ENCODE measurements at regions not wholly inside any gene's neighbourhood (a gene's known extent, or its start where the extent isn't known, plus 50 kb on each side); places are given as distances from the start of the nearest gene placed in this dataset.
"Not testable (repeated sequence)": the region's sequence is repeated elsewhere in the genome, so short reads cannot be mapped to it uniquely, and the experiment has no call there.

DNA sequence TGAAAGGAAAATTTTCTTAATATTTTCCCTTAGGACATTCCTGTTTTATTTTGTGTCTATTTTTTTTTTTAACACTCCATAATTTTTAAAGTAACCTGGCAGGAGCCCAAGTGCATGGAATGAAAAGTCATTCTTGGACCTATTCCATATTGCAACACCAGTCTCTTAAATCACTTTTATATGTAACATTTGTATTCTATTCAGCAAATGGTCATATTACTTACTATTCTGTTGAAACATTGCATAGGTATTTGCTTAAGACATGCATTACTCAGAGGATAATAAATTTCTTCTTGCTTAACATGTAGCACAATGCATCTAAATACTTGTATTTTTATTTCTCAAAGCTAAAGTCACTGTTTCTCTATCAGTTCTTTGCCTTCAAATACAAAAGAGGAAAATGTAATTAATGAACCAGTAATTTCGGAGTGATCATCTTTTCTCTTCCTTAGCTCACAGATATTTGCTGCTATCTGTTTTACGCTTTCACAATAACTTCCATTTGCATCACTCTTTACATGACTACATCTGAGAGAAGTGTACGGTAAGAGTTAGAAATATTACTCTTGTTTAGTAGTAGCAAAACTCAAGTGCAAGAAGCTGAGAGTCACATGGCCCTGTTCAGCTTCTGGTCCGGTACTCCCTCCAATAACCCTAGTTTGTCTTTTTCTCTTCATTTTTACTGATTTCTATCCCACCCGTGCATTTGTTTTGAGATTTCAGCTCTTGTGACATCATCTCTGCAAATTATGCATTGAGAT is 394.8 kb downstream of the USP25 start:
- no peak for DNase-seq

DNA sequence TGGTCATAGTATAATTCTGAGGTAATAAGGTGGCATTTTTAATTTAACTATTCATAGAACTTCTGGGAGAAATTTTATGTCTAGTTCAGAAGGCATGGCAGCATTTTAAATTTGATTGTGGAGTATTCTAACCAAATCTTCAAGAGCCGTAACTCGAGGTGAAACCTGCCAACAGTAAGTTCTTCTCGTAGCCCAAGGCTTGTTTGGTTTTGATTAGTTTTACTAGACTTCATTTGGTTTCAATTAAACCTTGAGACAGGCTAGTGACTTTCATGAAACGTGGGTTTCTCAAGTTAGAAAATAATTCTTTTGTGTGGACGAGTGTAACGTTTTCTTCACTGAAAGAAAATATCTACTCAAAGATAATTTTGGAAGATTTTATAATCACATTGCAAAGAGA is 395.5 kb downstream of the USP25 start:
- no peak for DNase-seq

DNA sequence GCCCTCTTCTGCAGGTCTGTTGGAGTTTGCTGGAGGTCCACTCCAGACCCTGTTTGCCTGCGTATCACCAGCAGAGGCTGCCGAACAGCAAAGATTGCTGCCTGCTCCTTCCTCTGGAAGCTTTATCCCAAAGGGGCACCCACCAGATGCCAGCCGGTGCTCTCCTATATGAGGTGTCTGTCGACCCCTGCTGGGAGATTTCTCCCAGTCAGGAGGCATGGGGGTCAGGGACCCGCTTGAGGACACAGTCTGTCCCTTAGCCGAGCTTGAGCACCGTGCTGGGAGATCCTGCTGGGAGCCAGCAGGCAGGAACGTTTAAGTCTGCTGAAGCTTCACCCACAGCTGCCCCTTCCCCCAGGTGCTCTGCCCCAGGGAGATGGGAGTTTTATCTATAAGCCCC is 402.7 kb downstream of the USP25 start:
- not testable (repeated sequence) for DNase-seq

DNA sequence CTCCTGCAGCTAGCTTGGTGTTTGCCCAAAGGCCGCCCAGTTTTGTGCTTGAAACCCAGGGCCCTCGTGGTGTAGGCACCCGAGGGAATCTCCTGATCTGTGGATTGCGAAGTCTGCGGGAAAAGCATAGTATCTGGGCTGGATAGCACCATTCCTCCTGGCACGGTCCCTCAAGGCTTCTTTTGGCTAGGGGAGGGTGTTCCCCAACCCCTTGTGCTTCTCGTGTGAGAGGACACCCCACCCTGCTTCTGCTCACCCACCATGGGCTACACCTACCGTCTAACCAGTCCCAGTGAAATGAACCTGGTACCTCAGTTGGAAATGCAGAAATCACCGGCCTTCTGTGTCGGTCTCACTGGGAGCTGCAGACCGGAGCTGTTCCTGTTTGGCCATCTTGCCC is 403.5 kb downstream of the USP25 start:
- DNase-seq, result no peak

DNA sequence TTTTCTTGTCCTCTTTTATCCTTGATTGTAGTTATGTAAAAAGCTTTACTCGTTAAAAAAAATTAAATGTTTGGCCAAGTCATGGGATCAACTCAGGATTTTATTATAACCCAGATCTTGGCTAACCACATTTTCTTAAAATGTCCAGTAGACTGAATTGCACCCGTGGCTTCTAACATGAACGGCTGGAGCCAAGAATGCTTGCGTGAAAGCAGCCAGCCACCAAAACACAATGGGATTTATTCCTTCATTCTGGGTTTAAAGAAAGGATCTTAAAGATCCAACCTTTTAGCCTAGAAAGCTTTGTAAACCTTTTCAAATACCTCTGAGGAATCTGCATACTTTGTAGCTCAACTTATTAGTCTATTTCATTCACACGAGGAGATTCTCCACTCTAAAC is 404.4 kb downstream of the USP25 start:
- no peak for DNase-seq

DNA sequence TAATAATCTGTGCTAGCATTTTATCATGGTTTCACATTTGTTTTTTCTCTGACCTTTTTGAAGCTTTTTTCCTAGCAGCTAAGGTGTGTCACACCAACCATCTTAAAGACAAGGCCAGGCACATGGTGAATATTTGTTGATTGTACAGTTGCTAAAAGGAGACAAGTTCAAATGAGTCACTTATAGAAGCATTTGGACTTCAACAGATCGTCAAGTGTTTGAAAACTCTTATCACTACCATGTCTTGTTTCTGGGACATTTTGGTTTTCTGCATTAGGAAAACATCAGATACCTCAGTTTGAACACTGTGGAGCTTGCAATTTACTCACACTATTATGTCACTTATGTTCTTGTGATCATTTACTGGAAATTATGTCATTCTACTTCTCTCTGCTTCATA is 407.3 kb downstream of the USP25 start:
- DNase-seq, result no peak

DNA sequence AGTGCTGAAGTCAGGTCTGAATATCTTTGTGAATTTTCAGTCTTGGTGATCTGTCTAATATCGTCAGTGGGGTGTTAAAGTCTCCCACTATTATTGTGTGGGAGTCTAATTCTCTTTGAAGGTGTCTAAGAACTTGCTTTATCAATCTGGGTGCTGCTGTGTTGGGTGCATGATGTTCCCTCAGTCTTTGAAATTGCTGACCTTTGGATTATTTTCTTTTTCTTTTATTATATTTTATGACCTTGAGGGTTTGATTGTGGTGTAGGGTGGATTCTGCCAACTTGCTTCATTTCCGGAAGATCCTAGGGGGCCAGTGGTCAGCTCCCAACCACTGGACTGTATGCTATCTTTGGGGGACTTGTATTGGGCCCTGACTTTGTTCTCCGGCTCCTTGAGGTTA is 415.3 kb downstream of the USP25 start:
- DNase-seq, result no peak

DNA sequence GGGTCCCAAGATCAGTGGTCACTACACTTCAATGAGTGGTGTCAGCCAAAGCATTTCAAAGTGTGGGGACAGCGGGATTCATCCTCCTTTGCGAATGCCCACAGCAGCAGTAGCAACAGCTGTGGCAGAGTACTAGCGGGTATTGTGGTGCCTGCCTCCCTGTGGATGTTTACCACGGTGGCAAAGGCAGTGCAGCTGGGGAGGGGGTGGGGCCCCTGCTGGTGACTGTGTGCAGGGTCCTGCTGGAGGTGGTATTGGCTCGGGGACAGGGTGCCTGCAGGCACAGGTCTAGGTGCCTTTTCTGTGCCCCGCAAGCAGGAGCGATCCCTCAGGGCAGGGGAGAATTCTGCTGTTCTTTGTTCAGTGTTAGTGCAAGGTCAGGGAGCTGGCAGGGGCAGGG is 415.7 kb downstream of the USP25 start:
- DNase-seq, result no peak

DNA sequence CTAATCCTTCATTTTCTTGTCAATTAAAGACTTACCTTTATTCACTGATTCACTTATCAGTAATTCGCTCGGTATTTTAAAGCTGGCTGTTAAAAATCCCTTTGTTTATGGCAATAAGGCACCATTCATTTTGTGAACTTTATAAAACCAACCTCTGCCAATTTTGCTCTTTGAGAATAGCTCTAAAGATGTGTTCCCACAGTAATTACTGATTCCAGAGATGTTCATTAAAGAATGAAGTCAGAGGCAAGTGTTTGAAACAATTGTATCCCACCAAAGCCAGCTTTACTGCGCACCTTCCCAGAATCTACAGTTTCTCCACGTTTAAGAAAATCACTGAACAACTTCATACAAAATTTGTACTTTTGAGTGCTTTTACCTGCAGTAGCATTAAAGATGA is 424.5 kb downstream of the USP25 start:
- no peak for DNase-seq

DNA sequence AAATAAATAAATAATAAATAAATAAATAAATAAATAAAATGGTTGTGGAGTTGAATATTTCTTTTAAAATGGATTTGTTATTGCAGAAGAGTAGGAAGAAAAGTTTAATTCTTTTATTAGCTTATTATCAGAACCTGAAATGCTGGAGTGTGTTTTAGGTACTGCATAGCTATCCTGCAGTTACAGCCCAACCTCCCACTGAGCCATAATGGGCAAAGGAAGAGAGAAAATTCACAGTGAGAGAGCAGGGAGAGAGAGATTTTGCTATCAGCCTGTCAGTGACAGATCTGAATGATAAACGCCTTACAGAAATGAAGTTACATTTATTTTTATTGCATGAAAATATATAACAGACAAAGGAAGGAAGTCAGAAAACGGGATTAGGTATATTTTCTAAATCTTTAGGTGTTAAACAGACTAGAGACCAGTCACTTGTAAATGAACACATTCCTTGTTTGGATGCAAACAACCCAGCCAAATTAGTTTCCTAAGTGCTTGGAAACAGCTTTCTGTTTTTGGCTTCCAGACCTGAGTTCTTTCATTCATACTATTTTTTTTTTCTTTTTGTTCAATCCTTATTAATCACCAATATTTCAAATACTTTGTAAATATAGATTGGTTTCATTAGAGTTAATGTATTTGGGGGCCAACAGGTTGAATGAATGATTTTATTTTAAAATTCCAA is 425.3 kb downstream of the USP25 start:
- DNase-seq, result no peak

DNA sequence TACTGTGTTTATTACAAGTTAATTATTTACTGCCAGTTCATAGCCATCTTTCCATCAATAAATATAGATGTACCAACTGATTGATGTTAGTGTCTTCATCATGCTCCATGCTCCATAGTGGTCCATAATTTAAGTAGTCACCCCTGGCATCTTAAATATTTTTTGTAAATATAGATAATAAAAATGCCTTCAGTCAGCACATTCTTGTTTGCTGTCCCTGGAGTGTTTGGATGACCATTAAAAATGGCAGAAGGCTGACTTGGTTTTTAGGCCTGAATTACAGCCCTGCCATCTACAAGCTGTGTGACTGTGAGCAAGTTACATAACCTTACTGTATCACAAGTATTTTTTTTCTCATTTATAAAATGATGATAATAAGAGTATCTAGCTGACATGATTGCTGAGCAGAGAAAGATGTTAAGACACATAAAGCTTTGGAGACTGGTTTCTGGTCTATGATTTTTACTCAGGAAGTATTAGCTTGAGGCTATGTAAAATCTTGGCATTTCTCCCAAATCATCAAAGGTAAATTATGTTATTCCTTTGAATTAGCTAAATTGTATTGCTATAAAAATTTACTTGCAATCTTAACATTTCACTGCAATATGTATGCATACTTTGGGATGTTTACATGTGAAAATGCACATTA is 427.2 kb downstream of the USP25 start:
- no peak for DNase-seq

DNA sequence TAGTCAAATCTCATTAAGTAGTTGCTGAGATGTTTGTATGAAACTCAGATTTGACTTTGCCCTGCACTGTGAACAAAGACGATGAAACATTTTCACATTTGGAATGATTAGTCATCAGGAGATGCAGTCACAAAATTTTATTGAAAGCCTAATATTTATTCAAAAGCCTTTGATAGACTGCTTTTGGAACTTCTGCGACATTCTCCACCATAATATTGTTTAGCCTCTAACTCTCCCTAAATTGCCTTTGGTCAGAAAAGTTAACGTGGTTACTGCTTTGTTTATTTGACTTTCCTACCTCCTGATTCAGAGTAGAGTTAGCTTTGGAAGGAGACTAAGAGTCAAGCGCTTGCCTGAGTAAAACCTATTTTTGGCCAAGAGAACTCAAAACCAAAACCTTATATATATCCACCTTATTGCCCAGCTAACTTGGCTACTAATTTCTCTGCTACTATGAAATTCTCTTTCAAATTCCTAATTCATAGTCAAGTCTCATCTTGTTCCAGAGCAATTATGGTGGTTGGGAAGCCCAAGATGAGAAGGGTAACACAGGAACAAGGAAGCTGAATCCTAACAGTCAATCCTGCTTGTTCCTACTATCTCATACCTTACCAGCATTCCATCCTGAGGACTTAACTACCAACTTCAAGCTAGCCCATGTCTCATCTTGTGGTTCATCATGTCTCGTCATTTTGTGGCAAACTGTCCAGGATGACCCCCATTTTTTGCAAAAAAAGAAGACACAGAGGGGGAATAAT is 429.6 kb downstream of the USP25 start:
- no peak for DNase-seq

DNA sequence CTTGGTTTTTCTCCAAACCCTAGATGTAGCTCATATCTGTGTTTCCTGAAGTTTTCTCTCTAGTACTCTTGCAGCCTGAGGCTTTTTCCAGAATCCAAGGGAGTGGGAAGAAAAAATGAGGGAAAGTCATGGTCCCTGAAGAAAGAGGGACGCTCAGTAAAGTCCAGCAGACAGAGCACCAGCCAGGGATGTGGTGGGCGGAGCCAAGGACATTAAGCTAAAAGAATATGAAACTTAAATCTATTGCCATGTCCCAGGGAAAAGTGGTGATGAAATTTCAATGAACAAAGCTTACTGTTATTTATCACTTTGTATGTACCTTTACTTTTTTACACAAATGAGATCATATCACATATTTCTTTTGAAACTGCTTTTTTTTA is 430.2 kb downstream of the USP25 start:
- DNase-seq, result no peak

DNA sequence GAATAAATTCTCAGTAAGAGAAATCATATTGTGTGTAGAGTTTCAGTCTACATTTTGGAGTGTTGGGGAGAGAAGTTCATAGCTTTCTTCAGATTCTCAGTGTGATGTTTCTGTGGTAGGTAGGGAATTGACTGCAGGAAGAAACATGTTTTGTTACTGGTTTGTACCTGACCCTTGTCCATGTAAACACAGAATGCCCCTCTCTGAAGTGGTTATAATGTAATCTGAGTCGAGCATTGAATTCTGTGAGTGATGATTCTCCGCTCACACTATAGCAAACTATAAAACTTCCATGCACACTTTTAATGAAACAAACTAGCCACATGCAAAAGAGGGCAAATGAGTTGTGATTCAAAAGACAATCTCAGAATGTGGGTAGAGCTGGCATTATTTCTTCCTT is 433.2 kb downstream of the USP25 start:
- no peak for DNase-seq

DNA sequence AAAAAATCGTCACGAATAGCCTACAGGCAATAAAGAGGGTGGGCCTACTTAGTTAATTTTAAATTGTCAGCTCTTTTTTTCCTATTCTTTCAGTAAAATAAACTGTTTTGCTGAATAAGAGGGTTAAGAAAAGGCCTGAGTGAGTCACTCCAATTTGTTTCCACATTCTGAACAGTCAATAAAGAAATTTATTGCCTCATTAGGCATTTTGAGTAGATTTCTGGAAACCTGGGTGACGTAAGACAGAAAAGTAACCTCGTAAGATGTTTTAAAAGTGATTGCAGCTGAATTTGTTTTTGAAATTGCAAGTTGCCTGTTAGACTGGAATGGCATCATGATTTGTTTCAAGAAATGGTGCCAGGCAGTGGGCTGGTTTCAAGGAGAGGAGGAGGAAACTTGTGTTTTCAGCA is 439.3 kb downstream of the USP25 start:
- DNase-seq, result no peak

DNA sequence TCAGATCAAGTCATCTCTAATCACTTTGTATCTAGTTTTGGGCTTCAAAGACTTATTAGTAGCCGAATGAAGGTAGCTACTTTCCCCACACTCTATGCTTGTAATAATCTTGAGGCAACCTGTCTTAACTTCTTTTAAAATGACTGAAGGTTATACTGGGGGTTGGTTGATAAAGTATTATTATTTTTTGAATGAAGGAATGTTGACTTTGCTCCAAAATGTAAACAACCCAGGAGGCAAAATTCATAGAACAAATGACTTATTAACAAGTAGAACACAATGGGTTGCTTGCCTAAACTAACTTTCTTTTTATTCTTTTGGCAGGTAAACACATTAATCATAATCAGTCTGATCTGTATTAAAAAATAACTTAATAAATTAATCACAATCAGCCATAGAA is 440.0 kb downstream of the USP25 start:
- DNase-seq, result no peak

DNA sequence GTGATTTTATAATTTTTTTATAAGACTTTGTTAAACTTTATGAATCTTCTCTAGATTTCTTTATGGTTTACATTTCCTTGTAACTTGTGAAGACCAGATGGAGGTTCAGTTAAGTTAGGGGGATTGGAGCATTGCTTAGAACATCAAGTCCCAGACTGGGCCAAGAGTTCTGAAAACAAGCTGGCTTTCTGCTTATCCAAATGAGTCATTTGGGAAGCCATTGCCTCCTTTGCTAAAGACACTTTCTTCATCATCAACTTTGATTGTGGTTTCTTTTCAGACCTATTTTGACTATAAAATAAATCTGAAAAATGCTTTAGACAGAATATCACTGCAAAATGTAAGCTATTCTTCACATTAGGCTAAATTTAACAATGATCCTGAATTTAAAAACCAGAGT is 446.8 kb downstream of the USP25 start:
- no peak for DNase-seq

DNA sequence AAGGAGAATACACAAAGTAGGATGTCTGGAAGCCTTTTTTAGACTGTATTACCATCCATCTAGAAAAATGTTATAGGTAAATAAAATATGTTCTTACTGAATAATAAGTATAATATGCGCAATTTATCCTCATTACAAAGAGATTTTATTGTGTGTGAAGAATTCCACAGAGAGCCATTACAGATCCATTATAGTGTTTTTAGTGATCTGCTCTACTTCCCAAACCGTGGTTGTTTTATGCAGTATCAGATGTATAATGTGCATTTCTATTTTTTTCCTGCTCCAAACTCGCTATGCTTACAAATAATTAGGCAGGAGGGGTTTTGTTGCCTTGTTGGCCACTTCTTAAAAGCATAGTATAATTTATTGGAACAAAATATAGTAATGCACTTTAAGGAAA is 447.8 kb downstream of the USP25 start:
- no peak for DNase-seq

DNA sequence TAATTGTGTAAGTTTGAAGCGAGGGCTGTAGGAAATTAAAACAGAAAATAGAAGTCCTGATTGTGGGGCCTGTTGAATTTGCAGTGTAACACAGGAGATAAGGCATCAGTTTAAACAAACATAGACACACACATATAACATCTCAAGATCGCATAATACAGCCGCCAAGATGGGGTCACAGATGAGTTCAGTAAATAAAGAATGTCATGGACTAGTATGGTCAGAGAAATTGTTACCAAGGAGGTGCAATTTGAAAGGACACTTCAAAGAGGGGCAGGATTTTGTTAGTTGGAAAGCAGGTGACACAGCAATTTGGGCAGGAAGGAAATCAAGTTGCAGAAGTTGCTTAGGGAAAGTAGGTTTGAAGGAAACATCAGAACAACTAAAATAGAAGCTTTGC is 450.0 kb downstream of the USP25 start:
- no peak for DNase-seq

DNA sequence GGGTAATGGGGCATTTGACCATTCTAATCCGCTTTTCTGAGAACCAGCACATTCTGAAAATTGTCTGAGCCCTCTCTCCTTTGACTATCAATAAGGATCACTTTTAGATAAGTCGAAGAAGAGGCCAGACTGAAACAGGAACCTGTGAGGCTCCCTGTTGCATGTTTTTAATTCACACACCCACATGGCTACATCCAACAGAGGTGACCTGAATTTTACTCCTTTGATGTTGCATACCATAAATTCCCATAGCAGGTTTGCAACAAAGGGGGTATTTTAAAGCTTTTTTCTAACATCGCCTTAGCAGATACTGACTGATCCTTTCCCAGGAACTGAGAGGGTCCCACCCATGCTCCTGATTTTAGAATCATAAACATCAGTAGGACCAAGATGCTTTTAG is 450.8 kb downstream of the USP25 start:
- no peak for DNase-seq

DNA sequence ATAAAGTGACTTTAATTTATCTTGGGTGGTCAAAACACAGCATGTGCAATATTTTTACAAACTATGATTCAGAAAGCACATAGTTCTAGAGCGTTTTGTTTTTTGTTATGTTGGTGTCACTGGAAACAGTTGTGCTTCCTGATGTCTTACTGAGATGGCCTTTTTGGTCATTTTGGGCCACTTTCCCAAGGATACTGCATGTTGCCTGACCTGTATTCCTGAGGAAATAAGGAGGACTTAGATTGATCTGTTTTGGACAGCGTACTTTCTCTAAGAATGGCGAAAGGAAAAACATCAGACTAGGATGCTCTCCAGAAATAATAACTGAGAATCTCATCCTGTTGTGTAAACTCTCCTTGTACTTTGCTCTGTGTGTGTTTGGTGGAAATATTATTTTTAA is 451.2 kb downstream of the USP25 start:
- DNase-seq, result no peak

DNA sequence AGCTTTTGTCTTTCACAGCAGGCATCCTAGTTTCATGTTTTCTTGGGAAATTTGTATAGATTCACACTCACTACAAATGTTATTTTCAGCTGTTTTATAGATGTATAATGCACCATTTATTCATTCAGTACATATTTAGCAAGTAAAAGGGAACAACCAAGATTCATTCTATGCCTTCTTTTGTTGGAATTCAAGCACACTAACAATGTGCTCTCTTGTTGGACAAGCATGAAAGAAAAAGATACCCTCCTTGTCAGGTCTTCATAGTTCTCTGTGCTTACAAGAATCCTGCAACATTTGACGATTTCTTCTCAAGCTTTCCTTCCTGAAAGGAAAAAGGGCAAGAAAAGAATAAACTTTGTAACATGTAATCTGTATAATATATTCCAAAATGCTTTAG is 456.0 kb downstream of the USP25 start:
- no peak for DNase-seq

DNA sequence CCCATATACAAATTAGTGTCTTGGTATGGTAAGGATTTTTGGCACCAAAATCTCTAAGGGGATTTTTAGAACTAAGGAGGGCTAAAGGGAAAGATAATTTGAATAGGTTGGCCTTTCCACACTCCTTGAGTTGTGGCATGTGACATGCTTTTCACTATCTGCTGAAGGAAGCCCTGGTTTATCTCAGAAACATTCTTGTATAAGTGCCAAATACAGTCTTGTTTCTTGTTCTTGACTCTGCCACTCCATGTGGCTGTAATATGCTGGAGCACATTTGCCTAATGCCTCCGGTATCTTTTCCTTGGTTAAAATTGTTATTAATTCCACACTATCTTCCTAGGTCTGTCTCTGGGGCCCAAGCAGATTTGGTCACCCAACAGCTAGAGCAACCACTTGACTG is 457.0 kb downstream of the USP25 start:
- DNase-seq, result no peak

All from activated T-cell treated with anti-CD3 and anti-CD28 coated beads, Interleukin-2, amount 50 U/mL, for 48 hours (primary cell).